ENCODE measurements at regions not wholly inside any gene's neighbourhood (a gene's known extent, or its start where the extent isn't known, plus 50 kb on each side); places are given as distances from the start of the nearest gene placed in this dataset.

DNA sequence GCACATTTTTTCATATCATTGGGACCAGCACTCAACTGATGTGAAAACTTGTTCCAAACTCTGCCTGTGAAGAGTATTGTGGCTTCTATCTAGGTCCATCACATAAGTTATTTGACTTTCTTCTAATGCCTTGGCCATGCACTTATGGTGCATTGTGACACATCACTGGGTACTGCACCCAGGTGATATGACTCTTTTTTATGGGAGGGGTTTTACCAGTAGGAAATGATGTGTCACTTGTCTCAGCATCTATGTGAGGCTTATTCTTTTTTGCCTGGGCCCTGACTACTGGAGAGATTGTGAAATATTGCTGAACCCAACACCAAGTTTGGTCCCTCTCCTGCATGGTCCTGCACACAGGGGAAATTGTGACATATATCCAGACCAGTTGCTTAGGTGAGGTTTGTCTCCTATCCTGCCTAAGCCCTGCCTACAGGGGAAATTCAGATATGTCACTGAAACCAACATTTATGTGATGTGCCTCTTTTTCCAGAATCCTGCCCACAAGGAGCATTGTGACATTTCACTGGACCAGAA, 1001.9 kb upstream of the TSPY4 start:
- TF ChIP-seq, protein P1, sequence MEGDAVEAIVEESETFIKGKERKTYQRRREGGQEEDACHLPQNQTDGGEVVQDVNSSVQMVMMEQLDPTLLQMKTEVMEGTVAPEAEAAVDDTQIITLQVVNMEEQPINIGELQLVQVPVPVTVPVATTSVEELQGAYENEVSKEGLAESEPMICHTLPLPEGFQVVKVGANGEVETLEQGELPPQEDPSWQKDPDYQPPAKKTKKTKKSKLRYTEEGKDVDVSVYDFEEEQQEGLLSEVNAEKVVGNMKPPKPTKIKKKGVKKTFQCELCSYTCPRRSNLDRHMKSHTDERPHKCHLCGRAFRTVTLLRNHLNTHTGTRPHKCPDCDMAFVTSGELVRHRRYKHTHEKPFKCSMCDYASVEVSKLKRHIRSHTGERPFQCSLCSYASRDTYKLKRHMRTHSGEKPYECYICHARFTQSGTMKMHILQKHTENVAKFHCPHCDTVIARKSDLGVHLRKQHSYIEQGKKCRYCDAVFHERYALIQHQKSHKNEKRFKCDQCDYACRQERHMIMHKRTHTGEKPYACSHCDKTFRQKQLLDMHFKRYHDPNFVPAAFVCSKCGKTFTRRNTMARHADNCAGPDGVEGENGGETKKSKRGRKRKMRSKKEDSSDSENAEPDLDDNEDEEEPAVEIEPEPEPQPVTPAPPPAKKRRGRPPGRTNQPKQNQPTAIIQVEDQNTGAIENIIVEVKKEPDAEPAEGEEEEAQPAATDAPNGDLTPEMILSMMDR (IDR thresholded peaks at IDR 0.05) = no peak
- no peak for TF ChIP-seq POLR2A (IDR thresholded peaks at IDR 0.05)

All from tibial nerve (tissue), 3 donors.